ENCODE measurements at regions not wholly inside any gene's neighbourhood (a gene's known extent, or its start where the extent isn't known, plus 50 kb on each side); places are given as distances from the start of the nearest gene placed in this dataset.

GRCh38 chrX:69293776-69294601 is 128.7 kb upstream of the PJA1 start:
- no peak overlapping the region for H3K4me2 ChIP-seq (ENCODE audit: control insufficient read depth, insufficient read depth)
- H3K9me3 ChIP-seq (replicated peaks; ENCODE audit: control insufficient read depth, insufficient read depth, low read length), result no peaks in the 10 kb centered on the region
- POLR2A ChIA-PET, result no interaction called here
- no peaks in the 10 kb centered on the region for H3K4me1 ChIP-seq (ENCODE audit: control insufficient read depth, insufficient read depth, low read length)
- no TSS peak for BruUV-seq (replicated peaks)
- no peak for ATAC-seq
- in situ Hi-C loops (cut with MboI), result loop anchor here (25.0 kb wide), 1 partner anchor 1107 kb away; no protein-coding TSS in a partner anchor
- intact Hi-C loops (cut with micrococcal nuclease; ENCODE audit: unreplicated experiment), result no loop called here
- RAD21 ChIA-PET (ENCODE audit: unreplicated experiment), result no interaction called here
- H3K9ac ChIP-seq (ENCODE audit: control insufficient read depth, insufficient read depth, low read length), result no peak overlapping the region
- H3K4me3 ChIP-seq, result no peak overlapping the region
- FAIRE-seq, result no peak
- SMC1A ChIA-PET (ENCODE audit: uncharacterized antibody, unreplicated experiment), result no interaction called here
- WGBS (ENCODE audit: insufficient coverage, insufficient replicate concordance, low lambda C conversion rate, missing lambda C conversion rate), result 0% methylated on average over 4 of the region's 5 CpGs
- H3K36me3 ChIP-seq (ENCODE audit: control insufficient read depth in 2 of 2, insufficient read depth in 2 of 2, low read length in 1 of 2), result no peaks in the 10 kb centered on the region
- H3K27ac ChIP-seq (ENCODE audit: control insufficient read depth, insufficient read depth), result no peak overlapping the region
- CTCF ChIA-PET, result interaction anchor here (0.7 kb wide), 2 partner anchors 348 to 913 kb away, joined by 3 to 4 read pairs; no protein-coding TSS in a partner anchor
- no peak for TF ChIP-seq TARDBP (IDR thresholded peaks at IDR 0.05; ENCODE audit: borderline replicate concordance)
- TF ChIP-seq SUZ12 (IDR thresholded peaks at IDR 0.05; ENCODE audit: unreplicated experiment), result no peak
- no peak for TF ChIP-seq ZNF592 (IDR thresholded peaks at IDR 0.05)
- H3K79me2 ChIP-seq (ENCODE audit: control insufficient read depth, insufficient read depth, low read length), result no peaks in the 10 kb centered on the region
- DNase-seq (ENCODE audit: low read depth, low spot score), result no peak
- no peak overlapping the region for H2AFZ ChIP-seq (ENCODE audit: control insufficient read depth, low read depth, low read length)
- no peaks in the 10 kb centered on the region for H3K27me3 ChIP-seq (replicated peaks in 1 of 2; ENCODE audit: control insufficient read depth in 2 of 2, insufficient read depth in 2 of 2, low read length in 1 of 2)
- no peaks in the 10 kb centered on the region for H4K20me1 ChIP-seq (ENCODE audit: control insufficient read depth, insufficient read depth)
